ENCODE measurements at regions not wholly inside any gene's neighbourhood (a gene's known extent, or its start where the extent isn't known, plus 50 kb on each side); places are given as distances from the start of the nearest gene placed in this dataset.

- no peak for TF ChIP-seq RARB (CRISPR knock-in tag; IDR thresholded peaks at IDR 0.05)
- TF ChIP-seq ZFP30 (CRISPR knock-in tag; IDR thresholded peaks at IDR 0.05): no peak
- no peak for TF ChIP-seq ZC3H10 (CRISPR knock-in tag; IDR thresholded peaks at IDR 0.05)
- no peak for TF ChIP-seq ZFP3 (CRISPR knock-in tag; IDR thresholded peaks at IDR 0.05)
- no peak for TF ChIP-seq ZNF8 (CRISPR knock-in tag; IDR thresholded peaks at IDR 0.05)
- TF ChIP-seq ZNF70 (CRISPR knock-in tag; IDR thresholded peaks at IDR 0.05): no peak
- TF ChIP-seq, protein P1, sequence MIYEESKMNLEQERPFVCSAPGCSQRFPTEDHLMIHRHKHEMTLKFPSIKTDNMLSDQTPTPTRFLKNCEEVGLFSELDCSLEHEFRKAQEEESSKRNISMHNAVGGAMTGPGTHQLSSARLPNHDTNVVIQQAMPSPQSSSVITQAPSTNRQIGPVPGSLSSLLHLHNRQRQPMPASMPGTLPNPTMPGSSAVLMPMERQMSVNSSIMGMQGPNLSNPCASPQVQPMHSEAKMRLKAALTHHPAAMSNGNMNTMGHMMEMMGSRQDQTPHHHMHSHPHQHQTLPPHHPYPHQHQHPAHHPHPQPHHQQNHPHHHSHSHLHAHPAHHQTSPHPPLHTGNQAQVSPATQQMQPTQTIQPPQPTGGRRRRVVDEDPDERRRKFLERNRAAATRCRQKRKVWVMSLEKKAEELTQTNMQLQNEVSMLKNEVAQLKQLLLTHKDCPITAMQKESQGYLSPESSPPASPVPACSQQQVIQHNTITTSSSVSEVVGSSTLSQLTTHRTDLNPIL (CRISPR knock-in tag; IDR thresholded peaks at IDR 0.05; ENCODE audit: low read depth): no peak
- TF ChIP-seq ESRRG (CRISPR knock-in tag; IDR thresholded peaks at IDR 0.05): no peak
- no peak for TF ChIP-seq BACH2 (CRISPR knock-in tag; IDR thresholded peaks at IDR 0.05; ENCODE audit: borderline replicate concordance)
- TF ChIP-seq GLIS3 (CRISPR knock-in tag; IDR thresholded peaks at IDR 0.05): no peak
These were observed 58.8 kb upstream of the UNC93A start for GRCh38 chr6:167232356-167232755.
